H1 (cell line): ENCODE measurements at regions not wholly inside any gene's neighbourhood (a gene's known extent, or its start where the extent isn't known, plus 50 kb on each side); places are given as distances from the start of the nearest gene placed in this dataset.

ENCODE experiments used
- ASH2L ChIP-seq: fragments of 200-600, 300-600 bp; sonication (generic); IDR thresholded peaks from one replicate; pipeline ENCODE4 v1.7.1; 2017; ENCODE audit warnings: low read length
- CREB1 ChIP-seq: IDR thresholded peaks from 2 replicates; pipeline ENCODE4 v1.6.1; 2012; ENCODE audit warnings: inconsistent platforms
- EGR1 ChIP-seq: IDR thresholded peaks from 2 replicates; pipeline ENCODE4 v1.6.1; 2011; ENCODE audit warnings: low read depth, low read length, borderline replicate concordance
- FOSL1 ChIP-seq: IDR thresholded peaks from 2 replicates; pipeline ENCODE4 v1.6.1; 2011; ENCODE audit warnings: mild to moderate bottlenecking, low read depth, low read length, moderate library complexity; ENCODE audit not compliant: insufficient read depth
- HDAC6 ChIP-seq: IDR thresholded peaks from one replicate; pipeline ENCODE4 v1.7.1; 2012; ENCODE audit warnings: low read depth, mild to moderate bottlenecking, inconsistent platforms, low read length, moderate library complexity
- NANOG ChIP-seq: IDR thresholded peaks from 2 replicates; pipeline ENCODE4 v1.6.1; 2011; ENCODE audit warnings: low read length, low read depth, mild to moderate bottlenecking, inconsistent platforms; ENCODE audit not compliant: insufficient read depth, poor library complexity, severe bottlenecking
- RBBP5 ChIP-seq: IDR thresholded peaks from 2 replicates; pipeline ENCODE4 v1.7.1; 2012; ENCODE audit warnings: low read depth, mild to moderate bottlenecking, inconsistent platforms, low read length, moderate library complexity, borderline replicate concordance
- SIX5 ChIP-seq: IDR thresholded peaks from 2 replicates; pipeline ENCODE4 v1.6.1; 2011; ENCODE audit warnings: mild to moderate bottlenecking, low read depth, low read length
- TAF7 ChIP-seq: optimal IDR thresholded peaks from 2 replicates; pipeline ENCODE3; 2011; ENCODE audit warnings: low read depth, mild to moderate bottlenecking, inconsistent platforms, low read length, moderate library complexity, borderline replicate concordance
- TF ChIP-seq, protein P1 (sequence below): fragments of 300-600 bp; sonication (generic); IDR thresholded peaks from 2 replicates; pipeline ENCODE4 v1.7.1; 2012; ENCODE audit warnings: low read length, moderate library complexity, mild to moderate bottlenecking, inconsistent platforms; ENCODE audit not compliant: insufficient replicate concordance

DNA sequence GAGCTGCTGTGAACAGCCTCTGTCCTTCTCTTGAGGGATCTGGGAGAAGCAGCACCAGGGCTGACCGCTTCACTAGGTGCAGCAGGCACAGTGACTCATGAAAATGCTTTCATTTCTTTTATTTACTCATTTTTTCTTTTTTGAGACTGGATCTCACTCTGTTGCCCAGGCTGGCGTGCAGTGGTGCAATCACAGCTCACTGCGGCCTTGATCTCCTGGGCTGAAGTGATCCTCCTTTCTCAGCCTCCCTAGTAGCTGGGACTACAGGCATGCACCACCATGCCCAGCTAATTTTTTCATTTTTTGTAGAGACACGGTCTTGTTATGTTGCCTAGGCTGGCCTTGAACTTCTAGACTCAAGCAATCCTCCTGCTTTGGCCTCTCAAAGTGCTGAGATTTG is 216.8 kb upstream of the EEF2KMT start (continued):
- TF ChIP-seq, protein P1, sequence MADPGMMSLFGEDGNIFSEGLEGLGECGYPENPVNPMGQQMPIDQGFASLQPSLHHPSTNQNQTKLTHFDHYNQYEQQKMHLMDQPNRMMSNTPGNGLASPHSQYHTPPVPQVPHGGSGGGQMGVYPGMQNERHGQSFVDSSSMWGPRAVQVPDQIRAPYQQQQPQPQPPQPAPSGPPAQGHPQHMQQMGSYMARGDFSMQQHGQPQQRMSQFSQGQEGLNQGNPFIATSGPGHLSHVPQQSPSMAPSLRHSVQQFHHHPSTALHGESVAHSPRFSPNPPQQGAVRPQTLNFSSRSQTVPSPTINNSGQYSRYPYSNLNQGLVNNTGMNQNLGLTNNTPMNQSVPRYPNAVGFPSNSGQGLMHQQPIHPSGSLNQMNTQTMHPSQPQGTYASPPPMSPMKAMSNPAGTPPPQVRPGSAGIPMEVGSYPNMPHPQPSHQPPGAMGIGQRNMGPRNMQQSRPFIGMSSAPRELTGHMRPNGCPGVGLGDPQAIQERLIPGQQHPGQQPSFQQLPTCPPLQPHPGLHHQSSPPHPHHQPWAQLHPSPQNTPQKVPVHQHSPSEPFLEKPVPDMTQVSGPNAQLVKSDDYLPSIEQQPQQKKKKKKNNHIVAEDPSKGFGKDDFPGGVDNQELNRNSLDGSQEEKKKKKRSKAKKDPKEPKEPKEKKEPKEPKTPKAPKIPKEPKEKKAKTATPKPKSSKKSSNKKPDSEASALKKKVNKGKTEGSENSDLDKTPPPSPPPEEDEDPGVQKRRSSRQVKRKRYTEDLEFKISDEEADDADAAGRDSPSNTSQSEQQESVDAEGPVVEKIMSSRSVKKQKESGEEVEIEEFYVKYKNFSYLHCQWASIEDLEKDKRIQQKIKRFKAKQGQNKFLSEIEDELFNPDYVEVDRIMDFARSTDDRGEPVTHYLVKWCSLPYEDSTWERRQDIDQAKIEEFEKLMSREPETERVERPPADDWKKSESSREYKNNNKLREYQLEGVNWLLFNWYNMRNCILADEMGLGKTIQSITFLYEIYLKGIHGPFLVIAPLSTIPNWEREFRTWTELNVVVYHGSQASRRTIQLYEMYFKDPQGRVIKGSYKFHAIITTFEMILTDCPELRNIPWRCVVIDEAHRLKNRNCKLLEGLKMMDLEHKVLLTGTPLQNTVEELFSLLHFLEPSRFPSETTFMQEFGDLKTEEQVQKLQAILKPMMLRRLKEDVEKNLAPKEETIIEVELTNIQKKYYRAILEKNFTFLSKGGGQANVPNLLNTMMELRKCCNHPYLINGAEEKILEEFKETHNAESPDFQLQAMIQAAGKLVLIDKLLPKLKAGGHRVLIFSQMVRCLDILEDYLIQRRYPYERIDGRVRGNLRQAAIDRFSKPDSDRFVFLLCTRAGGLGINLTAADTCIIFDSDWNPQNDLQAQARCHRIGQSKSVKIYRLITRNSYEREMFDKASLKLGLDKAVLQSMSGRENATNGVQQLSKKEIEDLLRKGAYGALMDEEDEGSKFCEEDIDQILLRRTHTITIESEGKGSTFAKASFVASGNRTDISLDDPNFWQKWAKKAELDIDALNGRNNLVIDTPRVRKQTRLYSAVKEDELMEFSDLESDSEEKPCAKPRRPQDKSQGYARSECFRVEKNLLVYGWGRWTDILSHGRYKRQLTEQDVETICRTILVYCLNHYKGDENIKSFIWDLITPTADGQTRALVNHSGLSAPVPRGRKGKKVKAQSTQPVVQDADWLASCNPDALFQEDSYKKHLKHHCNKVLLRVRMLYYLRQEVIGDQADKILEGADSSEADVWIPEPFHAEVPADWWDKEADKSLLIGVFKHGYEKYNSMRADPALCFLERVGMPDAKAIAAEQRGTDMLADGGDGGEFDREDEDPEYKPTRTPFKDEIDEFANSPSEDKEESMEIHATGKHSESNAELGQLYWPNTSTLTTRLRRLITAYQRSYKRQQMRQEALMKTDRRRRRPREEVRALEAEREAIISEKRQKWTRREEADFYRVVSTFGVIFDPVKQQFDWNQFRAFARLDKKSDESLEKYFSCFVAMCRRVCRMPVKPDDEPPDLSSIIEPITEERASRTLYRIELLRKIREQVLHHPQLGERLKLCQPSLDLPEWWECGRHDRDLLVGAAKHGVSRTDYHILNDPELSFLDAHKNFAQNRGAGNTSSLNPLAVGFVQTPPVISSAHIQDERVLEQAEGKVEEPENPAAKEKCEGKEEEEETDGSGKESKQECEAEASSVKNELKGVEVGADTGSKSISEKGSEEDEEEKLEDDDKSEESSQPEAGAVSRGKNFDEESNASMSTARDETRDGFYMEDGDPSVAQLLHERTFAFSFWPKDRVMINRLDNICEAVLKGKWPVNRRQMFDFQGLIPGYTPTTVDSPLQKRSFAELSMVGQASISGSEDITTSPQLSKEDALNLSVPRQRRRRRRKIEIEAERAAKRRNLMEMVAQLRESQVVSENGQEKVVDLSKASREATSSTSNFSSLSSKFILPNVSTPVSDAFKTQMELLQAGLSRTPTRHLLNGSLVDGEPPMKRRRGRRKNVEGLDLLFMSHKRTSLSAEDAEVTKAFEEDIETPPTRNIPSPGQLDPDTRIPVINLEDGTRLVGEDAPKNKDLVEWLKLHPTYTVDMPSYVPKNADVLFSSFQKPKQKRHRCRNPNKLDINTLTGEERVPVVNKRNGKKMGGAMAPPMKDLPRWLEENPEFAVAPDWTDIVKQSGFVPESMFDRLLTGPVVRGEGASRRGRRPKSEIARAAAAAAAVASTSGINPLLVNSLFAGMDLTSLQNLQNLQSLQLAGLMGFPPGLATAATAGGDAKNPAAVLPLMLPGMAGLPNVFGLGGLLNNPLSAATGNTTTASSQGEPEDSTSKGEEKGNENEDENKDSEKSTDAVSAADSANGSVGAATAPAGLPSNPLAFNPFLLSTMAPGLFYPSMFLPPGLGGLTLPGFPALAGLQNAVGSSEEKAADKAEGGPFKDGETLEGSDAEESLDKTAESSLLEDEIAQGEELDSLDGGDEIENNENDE: no peak
- no peak for TF ChIP-seq FOSL1
- no peak for TF ChIP-seq RBBP5
- no peak for TF ChIP-seq TAF7
- TF ChIP-seq EGR1: no peak
- no peak for TF ChIP-seq CREB1
- no peak for TF ChIP-seq NANOG
- no peak for TF ChIP-seq HDAC6
- no peak for TF ChIP-seq ASH2L
- no peak for TF ChIP-seq SIX5
